ENCODE measurements at regions not wholly inside any gene's neighbourhood (a gene's known extent, or its start where the extent isn't known, plus 50 kb on each side); places are given as distances from the start of the nearest gene placed in this dataset.

GRCh38 chr14:51491776-51492175, 159.9 kb upstream of the FRMD6 start:
- TF ChIP-seq CTCF (conservative IDR thresholded peaks at IDR 0.05; ENCODE audit: low read depth, low read length) = no peak
- TF ChIP-seq EZH2 (IDR thresholded peaks at IDR 0.05; ENCODE audit: borderline replicate concordance, low read depth, low read length, poor library complexity, severe bottlenecking) = no peak

Data from A673 (cell line).